Suprapubic skin (tissue), 4 donors: ENCODE measurements at regions not wholly inside any gene's neighbourhood (a gene's known extent, or its start where the extent isn't known, plus 50 kb on each side); places are given as distances from the start of the nearest gene placed in this dataset.

Experiments used
- DNase-seq, 2 donors: peaks; one replicate each; pipeline ENCODE4 v3.0.0-alpha.2; 2019; ENCODE audit warnings: low spot score in 2 of 2
- H3K27ac ChIP-seq: fragments of 200-600 bp; sonication (generic); one replicate; pipeline ENCODE4 v1.5.1; 2019
- H3K27me3 ChIP-seq: fragments of 200-600 bp; sonication (generic); one replicate; pipeline ENCODE4 v1.5.1; 2019
- H3K36me3 ChIP-seq: fragments of 200-600 bp; sonication (generic); one replicate; pipeline ENCODE4 v1.5.1; 2019
- H3K4me1 ChIP-seq: fragments of 200-600 bp; sonication (generic); one replicate; pipeline ENCODE4 v1.5.1; 2019
- H3K4me3 ChIP-seq: fragments of 200-600 bp; sonication (generic); one replicate; pipeline ENCODE4 v1.5.1; 2019; ENCODE audit warnings: mild to moderate bottlenecking
- H3K9me3 ChIP-seq: fragments of 200-600 bp; sonication (generic); one replicate; pipeline ENCODE4 v1.5.1; 2019
- CTCF ChIP-seq, 2 donors: fragments of 200-600 bp in 1 of 2; fragments of 450-650 bp in 1 of 2; sonication (generic) in 1 of 2; IDR thresholded peaks; one replicate each; pipeline ENCODE4 v1.5.1; 2016 to 2019; ENCODE audit warnings: antibody characterized with exemption in 2 of 2, mild to moderate bottlenecking in 1 of 2, moderate library complexity in 1 of 2
- EP300 ChIP-seq: sonication (generic); formaldehyde crosslinking; IDR thresholded peaks from one replicate; pipeline ENCODE4 v1.6.1; 2017; ENCODE audit warnings: antibody characterized with exemption
- POLR2A ChIP-seq, 2 donors: fragments of 450-650 bp; IDR thresholded peaks; one replicate each; pipeline ENCODE4 v1.6.1; 2017; ENCODE audit warnings: antibody characterized with exemption in 2 of 2, mild to moderate bottlenecking in 2 of 2, moderate library complexity in 2 of 2
- POLR2AphosphoS5 ChIP-seq, 3 donors: sonication (generic); formaldehyde crosslinking; IDR thresholded peaks; one replicate each; pipeline ENCODE4 v1.6.1; 2017; ENCODE audit warnings: antibody characterized with exemption in 3 of 3
- WGBS: methylation state at CpG from one replicate; pipeline ENCODE4 v1.1.5; 2018; 5-methylcytosine and 5-hydroxymethylcytosine counted together

DNA sequence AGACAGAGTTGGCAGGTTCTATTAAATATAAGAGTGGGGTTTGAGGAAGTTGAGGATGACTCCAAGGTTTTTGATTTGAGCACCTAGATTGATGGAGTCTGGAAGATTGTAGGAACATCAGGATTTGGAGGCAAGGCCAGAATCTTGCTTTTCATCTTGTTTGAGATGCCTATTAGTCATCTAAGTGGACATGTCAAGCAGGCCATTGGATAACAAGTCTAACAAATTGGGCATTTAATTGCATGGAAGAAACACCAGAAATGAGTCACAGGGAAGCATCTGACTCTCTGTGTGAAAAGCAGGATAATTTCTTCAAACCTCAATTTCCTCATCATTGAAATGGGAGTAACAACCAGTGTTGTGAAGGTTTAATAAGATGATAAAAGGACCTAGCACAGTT lies 53.3 kb upstream of the ARL15 start:
- no peak overlapping the region for H3K27ac ChIP-seq
- no peaks in the 10 kb centered on the region for H3K36me3 ChIP-seq
- H3K27me3 ChIP-seq, result no peaks in the 10 kb centered on the region
- no peak overlapping the region for H3K4me3 ChIP-seq
- no peaks in the 10 kb centered on the region for H3K9me3 ChIP-seq
- no peak for TF ChIP-seq POLR2A (IDR thresholded peaks at IDR 0.05)
- no peak for TF ChIP-seq POLR2AphosphoS5 (IDR thresholded peaks at IDR 0.05)
- TF ChIP-seq CTCF (IDR thresholded peaks at IDR 0.05), result no peak
- DNase-seq, result no peak
- peaks cover 31% of the 10 kb centered on the region for H3K4me1 ChIP-seq

DNA sequence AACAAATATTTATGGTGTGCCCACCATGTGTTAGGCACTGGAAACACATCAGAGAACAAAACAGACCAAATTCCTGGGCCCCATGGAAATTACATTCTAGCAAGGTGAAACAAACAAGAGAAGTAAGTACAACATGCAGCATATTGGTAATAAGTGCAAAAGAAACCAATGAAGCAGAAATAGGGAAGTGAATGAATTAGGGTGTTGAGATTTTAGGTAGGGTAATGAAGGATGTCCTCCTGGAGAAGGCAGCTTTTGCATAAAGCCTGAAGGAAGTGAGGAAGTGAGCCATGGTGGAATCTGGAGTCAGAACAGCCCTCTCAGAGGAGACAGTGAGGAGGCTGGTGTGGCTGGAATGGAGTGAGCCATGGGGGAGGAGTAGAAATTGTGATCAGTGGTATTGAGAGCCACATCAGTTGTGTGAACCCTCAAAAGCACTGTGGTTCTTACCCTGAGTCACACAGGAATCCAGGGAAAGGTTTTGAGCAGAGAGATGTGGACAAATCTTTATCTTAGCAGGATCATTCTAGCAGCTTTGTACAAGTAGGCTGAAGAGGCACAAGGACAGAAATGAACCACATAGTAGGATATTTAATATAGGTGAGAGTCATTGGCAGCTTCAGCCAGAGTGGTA lies 52.7 kb upstream of the ARL15 start:
- no peak overlapping the region for H3K4me3 ChIP-seq
- no peak overlapping the region for H3K27ac ChIP-seq
- TF ChIP-seq EP300 (no peak), POLR2A (IDR thresholded peaks at IDR 0.05) (no peak), POLR2AphosphoS5 (IDR thresholded peaks at IDR 0.05) (no peak), CTCF (IDR thresholded peaks at IDR 0.05) (no peak)

GRCh38 chr5:54362434-54362833 lies 52.1 kb upstream of the ARL15 start:
- Histone ChIP-seq H3K27ac (no peak overlapping the region), H3K9me3 (no peaks in the 10 kb centered on the region), H3K4me1 (peaks cover 33% of the 10 kb centered on the region), H3K36me3 (no peaks in the 10 kb centered on the region), H3K4me3 (no peak overlapping the region), H3K27me3 (no peaks in the 10 kb centered on the region)
- DNase-seq, result no peak
- WGBS, result 34% methylated on average over 2 of the region's 2 CpGs
- no peak for TF ChIP-seq POLR2A (IDR thresholded peaks at IDR 0.05)
- TF ChIP-seq EP300, result no peak
- no peak for TF ChIP-seq CTCF (IDR thresholded peaks at IDR 0.05)
- no peak for TF ChIP-seq POLR2AphosphoS5 (IDR thresholded peaks at IDR 0.05)

More for the DNA sequence above, 52.7 kb upstream of the ARL15 start:
- Histone ChIP-seq H3K27me3 (no peaks in the 10 kb centered on the region), H3K9me3 (no peaks in the 10 kb centered on the region), H3K36me3 (no peaks in the 10 kb centered on the region), H3K4me1 (peaks cover 31% of the 10 kb centered on the region)
- DNase-seq, result no peak

DNA sequence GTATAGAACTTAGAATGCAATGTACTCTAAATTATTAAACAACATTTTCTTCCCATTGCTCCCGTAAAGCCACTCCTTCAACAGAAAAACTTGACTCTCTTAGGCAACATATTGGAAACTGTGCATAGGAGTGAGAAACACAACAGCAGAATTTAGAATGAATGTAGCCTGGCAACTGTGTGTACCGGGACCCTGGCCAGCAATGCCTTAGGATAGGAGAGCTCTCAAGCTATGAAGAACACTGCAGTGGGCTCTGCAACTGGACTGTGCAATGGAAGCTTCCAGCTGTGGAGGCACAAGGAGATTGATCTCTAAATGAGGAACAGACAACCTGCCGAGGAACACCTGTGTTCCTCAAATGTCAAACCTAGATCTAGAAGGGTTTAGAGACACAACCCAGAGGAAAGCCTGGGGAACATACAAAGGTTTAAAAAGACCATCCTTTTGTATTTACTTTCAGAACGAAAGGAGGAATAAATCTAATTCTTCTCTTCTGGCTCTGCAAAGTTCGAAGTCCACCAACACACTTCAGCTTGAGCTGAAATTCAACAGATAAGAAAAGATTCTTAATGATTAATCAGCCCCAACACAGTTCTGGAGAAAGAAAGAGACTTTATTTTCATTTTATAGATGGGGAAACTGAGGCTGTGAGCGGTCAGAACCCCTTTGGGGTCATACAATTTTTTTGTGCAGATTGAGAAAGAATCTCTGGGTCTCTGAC lies 51.5 kb upstream of the ARL15 start:
- Histone ChIP-seq H3K4me1 (peaks cover 34% of the 10 kb centered on the region), H3K4me3 (no peak overlapping the region), H3K27ac (no peak overlapping the region), H3K36me3 (no peaks in the 10 kb centered on the region), H3K9me3 (no peaks in the 10 kb centered on the region), H3K27me3 (no peaks in the 10 kb centered on the region)
- DNase-seq, result no peak
- 61% methylated on average over 6 of the region's 6 CpGs for WGBS
- TF ChIP-seq POLR2A (IDR thresholded peaks at IDR 0.05), result no peak
- TF ChIP-seq EP300, result no peak

GRCh38 chr5:54360925-54361662 lies 50.7 kb upstream of the ARL15 start:
- TF ChIP-seq EP300, result no peak
- no peak for TF ChIP-seq POLR2AphosphoS5 (IDR thresholded peaks at IDR 0.05)
- TF ChIP-seq POLR2A (IDR thresholded peaks at IDR 0.05), result no peak
- TF ChIP-seq CTCF (IDR thresholded peaks at IDR 0.05), result no peak
- Histone ChIP-seq H3K4me1 (peaks cover 34% of the 10 kb centered on the region), H3K27me3 (no peaks in the 10 kb centered on the region), H3K4me3 (no peak overlapping the region), H3K27ac (no peak overlapping the region), H3K36me3 (no peaks in the 10 kb centered on the region), H3K9me3 (no peaks in the 10 kb centered on the region)
- WGBS, result 88% methylated on average over 2 of the region's 2 CpGs
- DNase-seq, result no peak
